T-helper 1 cell (primary cell): ENCODE measurements at regions not wholly inside any gene's neighbourhood (a gene's known extent, or its start where the extent isn't known, plus 50 kb on each side); places are given as distances from the start of the nearest gene placed in this dataset.

Experiments
- DNase-seq, 5 donors: peaks; one replicate each; pipeline ENCODE4 v3.0.0-alpha.2; 2012 to 2020

- DNase-seq = no peak
Measured at GRCh38 chr19:29092712-29093552, 120.0 kb downstream of the UQCRFS1 start.

- no peak for DNase-seq
Measured at GRCh38 chr19:29090783-29091526, 122.0 kb downstream of the UQCRFS1 start.

GRCh38 chr19:29089315-29089870 is 123.6 kb downstream of the UQCRFS1 start:
- no peak for DNase-seq

DNA sequence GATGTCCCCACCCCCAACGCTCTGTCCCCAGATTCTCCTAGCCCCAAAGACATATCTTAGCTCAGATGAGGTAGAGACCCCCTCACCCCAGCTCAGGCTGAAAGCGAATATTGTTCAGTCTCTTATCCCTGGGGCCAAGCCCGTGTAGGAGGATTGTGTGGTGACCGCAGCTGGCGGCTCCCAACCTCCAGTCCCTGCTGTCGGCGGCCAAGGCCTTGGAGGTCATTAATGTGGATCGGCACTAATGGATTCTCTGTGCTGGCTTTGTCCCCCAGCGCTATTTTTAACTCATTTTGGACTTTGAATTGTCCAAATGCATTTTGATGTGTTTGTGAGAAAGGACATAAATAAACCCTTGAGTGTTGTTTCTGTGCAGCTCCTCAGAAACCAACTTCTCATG is 124.2 kb downstream of the UQCRFS1 start:
- DNase-seq = no peak

- DNase-seq = no peak
Measured at GRCh38 chr19:29086646-29087045, 126.3 kb downstream of the UQCRFS1 start.

DNA sequence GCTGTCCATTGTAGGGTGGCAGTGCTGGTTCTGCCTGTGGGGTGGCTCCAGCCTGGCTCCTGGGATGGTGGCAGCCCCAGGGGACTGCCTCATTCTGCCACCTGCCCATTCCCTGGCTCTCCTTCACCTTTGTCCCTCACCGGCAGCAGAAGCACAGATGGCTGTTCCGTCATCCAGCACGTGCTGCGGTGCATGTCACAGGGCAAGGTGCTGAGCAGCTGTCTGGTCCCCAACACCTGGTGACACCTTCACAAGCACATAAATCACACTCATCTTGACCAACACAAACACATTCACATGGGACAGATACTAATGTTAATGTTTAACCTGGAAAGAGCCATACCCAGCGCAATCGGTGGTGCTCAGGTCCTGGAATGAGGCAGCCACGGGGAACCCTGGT is 126.8 kb downstream of the UQCRFS1 start:
- DNase-seq = no peak

DNA sequence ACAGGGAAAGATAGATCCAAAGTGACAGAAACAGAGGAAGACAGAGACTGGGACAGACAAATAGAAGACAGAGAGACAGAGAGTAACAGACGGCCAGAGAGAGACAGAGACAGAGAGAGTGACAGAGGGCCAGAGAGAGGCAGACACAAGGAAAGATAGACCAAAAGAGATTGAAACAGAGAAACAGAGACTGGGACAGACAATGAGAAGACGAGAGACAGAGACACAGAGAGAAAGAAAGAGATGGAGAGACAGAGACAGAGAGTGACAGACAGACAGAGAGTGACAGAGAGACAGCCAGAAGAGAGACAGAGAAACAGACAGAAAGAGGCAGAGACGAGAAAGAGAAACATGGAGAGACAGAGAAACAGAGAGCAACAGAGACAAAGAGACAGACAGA is 127.3 kb downstream of the UQCRFS1 start:
- no peak for DNase-seq

DNA sequence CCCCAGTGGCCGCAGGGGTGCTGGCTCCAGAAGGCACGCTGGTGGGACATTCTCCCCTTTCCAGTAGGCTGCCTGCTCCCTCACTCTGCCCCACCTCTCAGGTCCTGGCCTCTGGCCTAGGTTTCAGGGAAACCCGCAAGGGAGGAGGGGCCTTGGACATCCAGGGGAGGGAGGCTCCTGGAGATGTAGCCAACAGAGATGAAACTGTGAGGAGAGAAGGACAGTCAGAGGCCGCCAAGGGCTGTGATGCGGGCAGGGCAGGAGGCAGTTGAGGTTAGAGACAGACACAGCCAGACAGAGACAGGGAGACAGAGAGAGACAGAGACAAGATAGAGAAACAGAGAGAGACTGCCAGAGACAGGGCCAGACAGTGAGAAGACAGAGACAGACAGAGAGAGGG is 127.7 kb downstream of the UQCRFS1 start:
- DNase-seq = no peak

GRCh38 chr19:29084266-29084665 is 128.7 kb downstream of the UQCRFS1 start:
- no peak for DNase-seq

GRCh38 chr19:29083863-29084262 is 129.1 kb downstream of the UQCRFS1 start:
- no peak for DNase-seq

- no peak for DNase-seq
Measured at GRCh38 chr19:29079356-29080032, 133.5 kb downstream of the UQCRFS1 start.

- no peak for DNase-seq
Measured at GRCh38 chr19:29076963-29077362, 136.0 kb downstream of the UQCRFS1 start.

DNA sequence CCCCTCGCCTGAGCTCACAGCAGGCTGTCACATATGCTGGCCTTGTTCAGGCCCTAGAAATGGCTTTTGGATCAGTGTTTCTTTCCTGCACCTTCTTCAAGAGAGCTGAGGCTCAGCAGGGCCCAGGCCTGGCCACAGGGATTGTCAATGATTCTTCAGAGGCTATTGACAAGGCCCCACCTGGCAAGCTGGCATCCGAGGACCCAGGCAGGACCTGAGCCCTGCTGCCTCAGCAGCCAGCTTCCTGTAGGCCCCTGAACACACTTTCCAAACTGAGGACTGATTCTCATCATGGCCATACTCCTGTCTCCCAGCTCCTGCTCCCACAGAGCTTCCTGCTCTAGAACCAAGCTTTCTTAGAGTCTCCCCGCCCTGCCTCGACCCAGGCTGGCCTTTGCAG is 136.8 kb downstream of the UQCRFS1 start:
- DNase-seq = no peak

GRCh38 chr19:29075149-29075548 is 137.8 kb downstream of the UQCRFS1 start:
- DNase-seq = no peak

GRCh38 chr19:29074579-29074978 is 138.4 kb downstream of the UQCRFS1 start:
- no peak for DNase-seq

DNA sequence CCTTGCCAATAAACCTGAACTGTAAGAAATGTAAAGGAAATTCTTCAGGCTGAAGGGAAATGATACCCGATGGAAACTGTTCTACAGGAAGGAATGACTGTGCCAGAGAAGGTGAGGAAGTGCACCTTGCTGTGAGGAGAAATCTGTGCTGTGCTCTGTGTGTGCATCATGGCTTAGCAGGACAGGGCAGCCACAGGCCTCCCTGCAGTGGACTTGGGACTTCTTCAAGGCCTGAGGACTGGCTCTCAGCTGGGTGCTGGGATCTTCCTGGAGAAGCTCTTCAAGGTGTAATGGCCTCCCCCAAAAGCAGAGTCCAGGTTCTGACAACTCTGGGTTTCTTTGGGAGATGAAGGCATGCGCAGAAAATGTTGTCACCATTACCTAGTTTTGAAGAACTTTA is 145.1 kb downstream of the UQCRFS1 start:
- DNase-seq = no peak

- DNase-seq = no peak
Measured at GRCh38 chr19:29062475-29063435, 150.2 kb downstream of the UQCRFS1 start.

DNA sequence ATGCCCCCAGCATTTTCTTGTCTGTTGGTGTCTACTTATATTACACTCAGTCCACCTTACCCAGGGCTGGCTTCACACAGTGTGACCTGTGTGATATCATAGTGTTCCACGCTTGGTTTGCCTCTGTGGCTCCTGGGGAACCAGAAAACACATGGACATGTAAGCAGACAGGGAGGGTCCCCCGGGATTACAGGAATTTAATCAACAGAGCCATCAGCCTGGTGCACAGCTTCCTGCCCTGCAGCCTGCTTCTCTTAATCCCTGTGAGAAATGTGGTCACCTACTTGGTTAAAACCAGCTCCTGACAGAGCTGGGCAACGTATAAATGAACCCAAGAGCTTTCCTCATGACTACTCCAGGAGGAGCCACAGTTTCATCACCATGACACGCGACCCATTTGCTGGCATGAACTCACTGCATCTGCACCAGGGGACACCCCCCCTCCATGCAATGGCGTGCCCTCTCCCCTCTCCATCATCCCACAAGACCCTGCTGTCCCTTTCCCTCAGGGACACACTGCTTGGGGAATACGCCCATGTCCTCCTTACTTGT is 152.1 kb downstream of the UQCRFS1 start:
- DNase-seq = no peak

DNA sequence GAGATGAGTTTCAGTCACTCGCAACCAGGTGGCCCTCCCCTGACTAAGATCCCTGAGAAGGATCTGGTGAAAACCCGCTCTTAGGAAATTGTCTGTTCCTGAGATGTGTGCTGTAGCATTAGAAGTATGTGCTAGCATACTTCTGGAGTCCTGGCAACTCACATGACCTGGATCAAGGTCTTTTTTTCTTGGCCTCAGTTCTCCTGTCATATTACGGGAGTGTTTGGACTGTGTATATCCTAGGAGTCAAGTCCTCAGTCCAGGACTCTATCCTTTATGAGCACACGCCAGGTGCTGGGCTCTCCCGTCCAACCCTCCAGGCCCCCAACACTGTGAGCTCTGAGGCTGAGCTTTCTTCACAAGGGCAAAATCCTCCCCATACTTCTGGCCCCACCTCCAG is 156.4 kb downstream of the UQCRFS1 start:
- DNase-seq = no peak

DNA sequence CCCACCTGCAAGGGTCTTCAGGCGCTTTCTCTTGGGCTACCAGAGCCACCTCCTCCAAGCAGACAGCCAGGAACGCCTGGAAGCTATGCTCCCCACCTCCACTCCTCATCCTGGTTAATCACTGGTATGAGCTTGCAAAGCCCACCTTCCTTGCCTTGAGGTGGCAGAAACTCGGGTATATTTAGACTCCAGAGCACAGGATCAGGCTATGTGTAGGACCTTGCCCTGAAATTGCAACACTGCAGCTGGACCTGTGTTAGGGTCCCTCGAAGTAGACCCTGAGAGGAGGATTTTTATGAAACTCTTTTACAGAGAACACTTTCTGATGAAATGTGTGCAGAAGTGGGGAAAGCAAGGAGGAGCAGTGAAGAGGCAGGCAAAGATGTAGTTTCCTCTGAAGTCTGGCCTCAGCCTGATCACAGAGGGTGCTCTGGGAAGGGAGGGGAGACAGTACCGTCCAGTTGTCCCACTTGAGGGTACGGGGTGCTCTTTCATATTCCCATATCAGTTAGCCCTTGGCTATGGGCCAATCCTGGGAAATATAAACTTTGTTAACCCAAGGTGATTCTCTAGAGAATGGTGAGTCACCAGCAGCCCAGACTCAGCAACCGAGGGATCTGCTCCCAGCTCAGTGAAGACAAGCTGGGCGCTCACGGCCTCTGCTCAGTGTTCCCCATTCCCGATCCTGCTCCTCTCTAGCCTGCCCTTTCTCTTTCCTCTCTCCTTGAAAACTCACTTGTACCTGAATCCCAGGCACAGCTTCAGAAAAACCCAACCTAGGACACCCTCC is 157.9 kb downstream of the UQCRFS1 start:
- no peak for DNase-seq

DNA sequence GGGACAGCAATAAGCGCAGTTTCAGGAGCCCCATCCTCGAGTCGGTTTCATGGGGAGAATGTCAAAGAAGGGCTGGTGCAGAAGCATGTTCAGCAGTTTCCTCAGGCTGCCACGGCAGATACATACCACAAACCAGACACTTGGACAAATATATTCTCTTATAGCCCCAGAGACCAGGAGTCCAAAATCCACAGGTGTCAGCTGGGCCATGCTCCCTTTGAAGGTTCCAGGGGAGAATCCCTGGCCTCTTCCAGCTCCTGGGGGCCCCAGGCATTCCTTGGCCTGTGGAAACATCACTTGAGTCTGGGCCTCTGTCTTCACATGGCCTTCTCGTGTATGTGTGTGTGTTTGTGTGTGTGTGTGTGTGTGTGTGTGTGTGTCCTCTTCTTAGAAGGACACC is 164.1 kb downstream of the UQCRFS1 start:
- DNase-seq = no peak
